ENCODE measurements at regions not wholly inside any gene's neighbourhood (a gene's known extent, or its start where the extent isn't known, plus 50 kb on each side); places are given as distances from the start of the nearest gene placed in this dataset.

GRCh38 chr13:44651724-44652123 is 75.6 kb upstream of the TSC22D1 start:
- CTCF ChIA-PET = no interaction called here
- H3K27me3 ChIP-seq (ENCODE audit: insufficient read depth, low read depth) = no peaks in the 10 kb centered on the region
- no TSS peak for BruUV-seq (replicated peaks)
- H3K79me2 ChIP-seq (ENCODE audit: low read depth) = no peaks in the 10 kb centered on the region
- H3K36me3 ChIP-seq (ENCODE audit: low read depth) = no peaks in the 10 kb centered on the region
- DNase-seq = no peak
- no peaks in the 10 kb centered on the region for H3K9me3 ChIP-seq (ENCODE audit: insufficient read depth, low read depth)
- no peak overlapping the region for H3K27ac ChIP-seq
- POLR2A ChIA-PET (ENCODE audit: unreplicated experiment) = no interaction called here
- intact Hi-C loops (cut with micrococcal nuclease; ENCODE audit: unreplicated experiment) = no loop called here
- peaks cover 8% of the 10 kb centered on the region; the same call in 1 of the 2 replicates for H3F3A ChIP-seq (ENCODE audit: insufficient read depth, low read depth)
- H2AFZ ChIP-seq = no peak overlapping the region
- no peaks in the 10 kb centered on the region for H4K20me1 ChIP-seq (ENCODE audit: insufficient read depth)
- H3K4me2 ChIP-seq = no peak overlapping the region
- H3K4me3 ChIP-seq = no peak overlapping the region
- no peak for TF ChIP-seq CTCF (conservative IDR thresholded peaks at IDR 0.05)
- TF ChIP-seq EZH2 (IDR thresholded peaks at IDR 0.05; ENCODE audit: low read depth) = no peak
- H3K4me1 ChIP-seq (replicated peaks; ENCODE audit: insufficient read depth) = peaks cover 20% of the 10 kb centered on the region
- no peaks in the 10 kb centered on the region for H3K9me2 ChIP-seq (ENCODE audit: insufficient read depth)

DNA sequence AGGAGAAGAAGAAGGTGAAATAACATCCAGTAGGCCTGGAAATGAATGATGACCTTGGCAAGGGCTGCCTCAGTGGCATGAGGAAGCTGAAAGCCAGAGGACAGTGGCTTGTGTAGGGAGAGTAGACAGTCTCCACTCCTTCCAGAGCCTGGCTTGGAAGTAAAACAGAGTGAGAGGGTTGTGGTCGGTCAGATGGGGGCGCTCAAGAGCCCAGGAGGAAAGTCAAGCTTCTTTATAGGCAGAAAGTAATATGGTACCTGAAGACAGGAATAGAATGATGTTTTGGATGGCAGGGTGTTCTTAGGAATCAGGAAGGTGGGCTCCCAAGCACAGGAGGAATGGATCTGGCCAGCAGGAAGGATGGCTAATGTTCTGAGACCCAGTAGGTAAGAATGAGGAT is 75.1 kb upstream of the TSC22D1 start:
- Histone ChIP-seq H3K9me3 (ENCODE audit: insufficient read depth, low read depth) (no peaks in the 10 kb centered on the region), H3K4me2 (no peak overlapping the region), H3K4me1 (replicated peaks; ENCODE audit: insufficient read depth) (peaks cover 20% of the 10 kb centered on the region), H3K9me2 (ENCODE audit: insufficient read depth) (no peaks in the 10 kb centered on the region), H2AFZ (no peak overlapping the region), H3K27ac (no peak overlapping the region), H3K27me3 (ENCODE audit: insufficient read depth, low read depth) (no peaks in the 10 kb centered on the region), H3K36me3 (ENCODE audit: low read depth) (no peaks in the 10 kb centered on the region), H3K4me3 (no peak overlapping the region), H3F3A (ENCODE audit: insufficient read depth, low read depth) (peaks cover 8% of the 10 kb centered on the region; the same call in 1 of the 2 replicates), H4K20me1 (ENCODE audit: insufficient read depth) (no peaks in the 10 kb centered on the region), H3K79me2 (ENCODE audit: low read depth) (no peaks in the 10 kb centered on the region)
- intact Hi-C loops (cut with micrococcal nuclease; ENCODE audit: unreplicated experiment) = no loop called here
- DNase-seq = no peak
- POLR2A ChIA-PET (ENCODE audit: unreplicated experiment) = no interaction called here
- TF ChIP-seq CTCF (conservative IDR thresholded peaks at IDR 0.05) (no peak), EZH2 (IDR thresholded peaks at IDR 0.05; ENCODE audit: low read depth) (no peak)
- CTCF ChIA-PET = no interaction called here
- BruUV-seq (replicated peaks) = no TSS peak

- Histone ChIP-seq H3K9me3 (ENCODE audit: insufficient read depth, low read depth) (no peaks in the 10 kb centered on the region), H3K36me3 (ENCODE audit: low read depth) (no peaks in the 10 kb centered on the region), H3K27ac (no peak overlapping the region), H3K27me3 (ENCODE audit: insufficient read depth, low read depth) (no peaks in the 10 kb centered on the region), H2AFZ (no peak overlapping the region), H3K4me1 (replicated peaks; ENCODE audit: insufficient read depth) (peaks cover 20% of the 10 kb centered on the region), H3K4me2 (no peak overlapping the region), H4K20me1 (ENCODE audit: insufficient read depth) (no peaks in the 10 kb centered on the region), H3K79me2 (ENCODE audit: low read depth) (no peaks in the 10 kb centered on the region), H3K4me3 (no peak overlapping the region), H3K9me2 (ENCODE audit: insufficient read depth) (no peaks in the 10 kb centered on the region), H3F3A (ENCODE audit: insufficient read depth, low read depth) (peaks cover 8% of the 10 kb centered on the region; the same call in 1 of the 2 replicates)
- ChIA-PET POLR2A (ENCODE audit: unreplicated experiment) (no interaction called here), CTCF (no interaction called here)
- intact Hi-C loops (cut with micrococcal nuclease; ENCODE audit: unreplicated experiment) = no loop called here
- TF ChIP-seq CTCF (conservative IDR thresholded peaks at IDR 0.05) (no peak), EZH2 (IDR thresholded peaks at IDR 0.05; ENCODE audit: low read depth) (no peak)
- BruUV-seq (replicated peaks) = no TSS peak
- DNase-seq = no peak
These were observed 73.7 kb upstream of the TSC22D1 start for GRCh38 chr13:44649834-44650233.
